SK-N-SH (cell line): ENCODE measurements at regions not wholly inside any gene's neighbourhood (a gene's known extent, or its start where the extent isn't known, plus 50 kb on each side); places are given as distances from the start of the nearest gene placed in this dataset.

Source experiments
- ELF1 ChIP-seq: IDR thresholded peaks from 2 replicates; pipeline ENCODE4 v1.4.0; 2012
- EP300 ChIP-seq, 2 experiments: IDR thresholded peaks; 2 replicates each; pipeline versions ENCODE4 v1.4.0 to v1.6.1; 2012; ENCODE audit warnings: borderline replicate concordance in 1 of 2, low read depth in 1 of 2, low read length in 1 of 2
- IRF3 ChIP-seq: fragments of 150-350 bp; IDR thresholded peaks from 2 replicates; pipeline ENCODE4 v1.6.1; 2016; ENCODE audit warnings: mild to moderate bottlenecking, low read depth, low read length
- PBX3 ChIP-seq: IDR thresholded peaks from 2 replicates; pipeline ENCODE4; 2012
- POLR2AphosphoS5 ChIP-seq: IDR thresholded peaks from 2 replicates; pipeline ENCODE4 v1.6.1; 2012; ENCODE audit warnings: low read depth, low read length
- RAD21 ChIP-seq: IDR thresholded peaks from 2 replicates; pipeline ENCODE4 v1.6.1; 2012; ENCODE audit warnings: mild to moderate bottlenecking, low read length
- REST ChIP-seq: IDR thresholded peaks from 2 replicates; pipeline ENCODE4 v1.6.1; 2012; ENCODE audit warnings: mild to moderate bottlenecking, low read depth, low read length, moderate library complexity
- RFX5 ChIP-seq: IDR thresholded peaks from 2 replicates; pipeline ENCODE4 v1.6.1; 2012; ENCODE audit warnings: mild to moderate bottlenecking, improper control_type of control experiment, low read length
- TAF1 ChIP-seq: IDR thresholded peaks from 2 replicates; pipeline ENCODE4 v1.6.1; 2012; ENCODE audit warnings: low read depth, mild to moderate bottlenecking, low read length, moderate library complexity, borderline replicate concordance
- USF2 ChIP-seq: fragments of 150-350 bp; IDR thresholded peaks from 2 replicates; pipeline ENCODE4 v1.6.1; 2017; ENCODE audit warnings: antibody characterized with exemption, low read length, low read depth, borderline replicate concordance
- TF ChIP-seq, protein P1 (sequence below): fragments of 200-600 bp; sonication (generic); IDR thresholded peaks from 2 replicates; pipeline ENCODE4 v1.6.1; 2017; ENCODE audit warnings: antibody characterized with exemption, mild to moderate bottlenecking, moderate library complexity
- TF ChIP-seq, protein P2 (sequence below): IDR thresholded peaks from 2 replicates; pipeline ENCODE4 v1.4.0; 2012; ENCODE audit warnings: low read depth, borderline replicate concordance

- TF ChIP-seq IRF3 (no peak), ELF1 (no peak), PBX3 (no peak), EP300 (IDR thresholded peaks at IDR 0.05; ENCODE audit: borderline replicate concordance in 1 of 2, low read depth in 1 of 2, low read length in 1 of 2) (no peak), POLR2AphosphoS5 (no peak), RAD21 (no peak), RFX5 (no peak), TAF1 (no peak), USF2 (no peak), REST (no peak)
- TF ChIP-seq, protein P1, sequence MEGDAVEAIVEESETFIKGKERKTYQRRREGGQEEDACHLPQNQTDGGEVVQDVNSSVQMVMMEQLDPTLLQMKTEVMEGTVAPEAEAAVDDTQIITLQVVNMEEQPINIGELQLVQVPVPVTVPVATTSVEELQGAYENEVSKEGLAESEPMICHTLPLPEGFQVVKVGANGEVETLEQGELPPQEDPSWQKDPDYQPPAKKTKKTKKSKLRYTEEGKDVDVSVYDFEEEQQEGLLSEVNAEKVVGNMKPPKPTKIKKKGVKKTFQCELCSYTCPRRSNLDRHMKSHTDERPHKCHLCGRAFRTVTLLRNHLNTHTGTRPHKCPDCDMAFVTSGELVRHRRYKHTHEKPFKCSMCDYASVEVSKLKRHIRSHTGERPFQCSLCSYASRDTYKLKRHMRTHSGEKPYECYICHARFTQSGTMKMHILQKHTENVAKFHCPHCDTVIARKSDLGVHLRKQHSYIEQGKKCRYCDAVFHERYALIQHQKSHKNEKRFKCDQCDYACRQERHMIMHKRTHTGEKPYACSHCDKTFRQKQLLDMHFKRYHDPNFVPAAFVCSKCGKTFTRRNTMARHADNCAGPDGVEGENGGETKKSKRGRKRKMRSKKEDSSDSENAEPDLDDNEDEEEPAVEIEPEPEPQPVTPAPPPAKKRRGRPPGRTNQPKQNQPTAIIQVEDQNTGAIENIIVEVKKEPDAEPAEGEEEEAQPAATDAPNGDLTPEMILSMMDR = no peak
- TF ChIP-seq, protein P2, sequence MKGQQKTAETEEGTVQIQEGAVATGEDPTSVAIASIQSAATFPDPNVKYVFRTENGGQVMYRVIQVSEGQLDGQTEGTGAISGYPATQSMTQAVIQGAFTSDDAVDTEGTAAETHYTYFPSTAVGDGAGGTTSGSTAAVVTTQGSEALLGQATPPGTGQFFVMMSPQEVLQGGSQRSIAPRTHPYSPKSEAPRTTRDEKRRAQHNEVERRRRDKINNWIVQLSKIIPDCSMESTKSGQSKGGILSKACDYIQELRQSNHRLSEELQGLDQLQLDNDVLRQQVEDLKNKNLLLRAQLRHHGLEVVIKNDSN = no peak
These were observed 410.2 kb upstream of the CHST9 start for GRCh38 chr18:27595113-27595838.
